ENCODE measurements at regions not wholly inside any gene's neighbourhood (a gene's known extent, or its start where the extent isn't known, plus 50 kb on each side); places are given as distances from the start of the nearest gene placed in this dataset.

DNA sequence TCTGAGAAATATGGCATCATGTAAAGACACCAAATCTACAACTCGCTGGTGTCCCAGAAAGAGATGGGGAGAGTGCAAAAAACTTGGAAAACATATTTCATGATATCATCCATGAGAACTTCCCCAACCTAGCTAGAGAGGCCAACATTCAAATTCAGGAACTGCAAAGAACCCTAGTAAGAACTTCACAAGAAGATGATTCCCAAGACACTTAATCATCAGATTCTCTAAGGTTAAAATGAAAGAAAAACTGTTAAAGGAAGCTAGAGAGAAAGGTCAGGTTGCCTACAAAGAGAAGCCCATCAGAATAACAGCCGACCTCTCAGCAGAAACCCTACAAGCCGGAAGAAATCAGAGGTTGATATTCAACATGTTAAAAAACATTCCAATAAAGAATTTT, 95.5 kb upstream of the PRLR start:
- TF ChIP-seq, protein P1, sequence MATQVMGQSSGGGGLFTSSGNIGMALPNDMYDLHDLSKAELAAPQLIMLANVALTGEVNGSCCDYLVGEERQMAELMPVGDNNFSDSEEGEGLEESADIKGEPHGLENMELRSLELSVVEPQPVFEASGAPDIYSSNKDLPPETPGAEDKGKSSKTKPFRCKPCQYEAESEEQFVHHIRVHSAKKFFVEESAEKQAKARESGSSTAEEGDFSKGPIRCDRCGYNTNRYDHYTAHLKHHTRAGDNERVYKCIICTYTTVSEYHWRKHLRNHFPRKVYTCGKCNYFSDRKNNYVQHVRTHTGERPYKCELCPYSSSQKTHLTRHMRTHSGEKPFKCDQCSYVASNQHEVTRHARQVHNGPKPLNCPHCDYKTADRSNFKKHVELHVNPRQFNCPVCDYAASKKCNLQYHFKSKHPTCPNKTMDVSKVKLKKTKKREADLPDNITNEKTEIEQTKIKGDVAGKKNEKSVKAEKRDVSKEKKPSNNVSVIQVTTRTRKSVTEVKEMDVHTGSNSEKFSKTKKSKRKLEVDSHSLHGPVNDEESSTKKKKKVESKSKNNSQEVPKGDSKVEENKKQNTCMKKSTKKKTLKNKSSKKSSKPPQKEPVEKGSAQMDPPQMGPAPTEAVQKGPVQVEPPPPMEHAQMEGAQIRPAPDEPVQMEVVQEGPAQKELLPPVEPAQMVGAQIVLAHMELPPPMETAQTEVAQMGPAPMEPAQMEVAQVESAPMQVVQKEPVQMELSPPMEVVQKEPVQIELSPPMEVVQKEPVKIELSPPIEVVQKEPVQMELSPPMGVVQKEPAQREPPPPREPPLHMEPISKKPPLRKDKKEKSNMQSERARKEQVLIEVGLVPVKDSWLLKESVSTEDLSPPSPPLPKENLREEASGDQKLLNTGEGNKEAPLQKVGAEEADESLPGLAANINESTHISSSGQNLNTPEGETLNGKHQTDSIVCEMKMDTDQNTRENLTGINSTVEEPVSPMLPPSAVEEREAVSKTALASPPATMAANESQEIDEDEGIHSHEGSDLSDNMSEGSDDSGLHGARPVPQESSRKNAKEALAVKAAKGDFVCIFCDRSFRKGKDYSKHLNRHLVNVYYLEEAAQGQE (IDR thresholded peaks at IDR 0.05; ENCODE audit: low read depth), result no peak
- TF ChIP-seq, protein P2, sequence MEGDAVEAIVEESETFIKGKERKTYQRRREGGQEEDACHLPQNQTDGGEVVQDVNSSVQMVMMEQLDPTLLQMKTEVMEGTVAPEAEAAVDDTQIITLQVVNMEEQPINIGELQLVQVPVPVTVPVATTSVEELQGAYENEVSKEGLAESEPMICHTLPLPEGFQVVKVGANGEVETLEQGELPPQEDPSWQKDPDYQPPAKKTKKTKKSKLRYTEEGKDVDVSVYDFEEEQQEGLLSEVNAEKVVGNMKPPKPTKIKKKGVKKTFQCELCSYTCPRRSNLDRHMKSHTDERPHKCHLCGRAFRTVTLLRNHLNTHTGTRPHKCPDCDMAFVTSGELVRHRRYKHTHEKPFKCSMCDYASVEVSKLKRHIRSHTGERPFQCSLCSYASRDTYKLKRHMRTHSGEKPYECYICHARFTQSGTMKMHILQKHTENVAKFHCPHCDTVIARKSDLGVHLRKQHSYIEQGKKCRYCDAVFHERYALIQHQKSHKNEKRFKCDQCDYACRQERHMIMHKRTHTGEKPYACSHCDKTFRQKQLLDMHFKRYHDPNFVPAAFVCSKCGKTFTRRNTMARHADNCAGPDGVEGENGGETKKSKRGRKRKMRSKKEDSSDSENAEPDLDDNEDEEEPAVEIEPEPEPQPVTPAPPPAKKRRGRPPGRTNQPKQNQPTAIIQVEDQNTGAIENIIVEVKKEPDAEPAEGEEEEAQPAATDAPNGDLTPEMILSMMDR (IDR thresholded peaks at IDR 0.05 in 2 of 3, conservative IDR thresholded peaks at IDR 0.05 in 1 of 3; ENCODE audit: borderline replicate concordance in 1 of 3, insufficient read depth in 1 of 3, low read depth in 2 of 3, low read length in 2 of 3), result no peak
- no peak for TF ChIP-seq EZH2phosphoT487 (IDR thresholded peaks at IDR 0.05; ENCODE audit: borderline replicate concordance)
- no peak for TF ChIP-seq RAD21 (IDR thresholded peaks at IDR 0.05; ENCODE audit: low read depth)
- no peak for TF ChIP-seq POLR2A (IDR thresholded peaks at IDR 0.05; ENCODE audit: borderline replicate concordance, extremely low read depth, insufficient read depth, insufficient read length)
- TF ChIP-seq YY1 (IDR thresholded peaks at IDR 0.05; ENCODE audit: extremely low read depth, insufficient replicate concordance, low read depth, low read length), result no peak

Measured in HCT116 (cell line).